ENCODE measurements at regions not wholly inside any gene's neighbourhood (a gene's known extent, or its start where the extent isn't known, plus 50 kb on each side); places are given as distances from the start of the nearest gene placed in this dataset.

DNA sequence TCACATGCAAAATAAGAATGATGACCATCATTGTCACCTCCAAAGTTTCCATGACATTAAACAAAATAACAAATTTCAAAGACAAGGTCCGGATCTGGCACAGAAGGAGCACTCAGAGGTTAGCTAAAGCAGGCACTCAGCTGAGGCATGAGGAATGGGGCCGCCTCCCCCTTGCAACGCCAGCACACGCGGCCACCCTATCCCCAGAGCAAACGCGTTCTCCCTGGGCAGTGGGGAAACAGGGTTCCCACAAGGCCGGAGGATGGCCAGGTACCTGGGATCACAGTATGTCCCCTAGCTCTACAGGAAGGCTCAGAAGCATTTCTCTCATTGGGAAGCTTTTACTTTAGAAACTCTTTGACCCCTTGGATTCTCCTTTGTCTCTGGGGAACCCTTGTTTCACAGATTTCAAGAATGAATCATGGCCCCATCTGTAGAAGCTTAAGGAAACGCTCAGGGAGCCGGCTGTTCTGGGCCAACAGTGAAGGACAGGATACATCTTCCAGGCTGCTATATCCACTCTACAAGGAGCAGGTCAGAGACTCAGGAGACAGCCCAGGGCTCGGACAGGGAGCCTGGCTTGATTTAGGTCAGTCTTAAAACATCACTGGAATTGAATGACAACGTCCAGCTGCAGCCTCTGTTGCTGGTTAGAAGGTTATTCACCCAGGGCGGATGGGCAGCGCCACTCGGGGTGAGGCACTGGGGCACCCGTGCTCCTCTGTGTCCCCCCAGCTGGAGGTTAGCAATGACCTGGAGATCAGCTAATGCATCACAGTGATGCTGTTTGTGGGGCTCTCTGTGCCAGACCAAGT lies 496.4 kb downstream of the NPHP4 start:
- ChIA-PET CTCF (interaction anchor here (0.6 kb wide), 2 partner anchors 38 to 707 kb away, joined by 3 read pairs; no protein-coding TSS in a partner anchor), POLR2A (interaction anchor here in 1 of 2 donors (0.6 kb wide), 1 partner anchor 72 kb away, joined by 3 read pairs; no protein-coding TSS in a partner anchor)
- H3K9me3 ChIP-seq, result no peaks in the 10 kb centered on the region
- no peaks in the 10 kb centered on the region for H3K4me1 Mint-ChIP-seq
- H3K27ac ChIP-seq (ENCODE audit: low read length), result no peak overlapping the region
- DNase-seq (no peak), ATAC-seq (replicated peaks in 1 of 4) (no peak)
- no peak overlapping the region for H3K4me3 Mint-ChIP-seq
- H3K27me3 ChIP-seq (replicated peaks in 1 of 2; ENCODE audit: control insufficient read depth in 2 of 2, extremely low read depth in 1 of 2, insufficient read depth in 2 of 2, low read length in 1 of 2), result peaks cover 0 to 45% of the 10 kb centered on the region in 2 experiments
- no peaks in the 10 kb centered on the region for H3K36me3 ChIP-seq (ENCODE audit: control insufficient read depth in 2 of 2, extremely low read depth in 1 of 2, insufficient read depth in 1 of 2, low read length in 1 of 2)
- no peaks in the 10 kb centered on the region for H3K36me3 Mint-ChIP-seq
- peaks cover 0 to 2% (median 0%) of the 10 kb centered on the region in 3 donors for H3K9me3 Mint-ChIP-seq
- H3K27ac Mint-ChIP-seq, result no peak overlapping the region
- H3K4me1 ChIP-seq (ENCODE audit: control insufficient read depth in 1 of 2, extremely low read depth in 1 of 2, insufficient read depth in 2 of 2, low read length in 2 of 2), result no peaks in the 10 kb centered on the region
- WGBS (ENCODE audit: insufficient coverage), result 73% methylated on average over 16 of the region's 16 CpGs
- H3K27me3 Mint-ChIP-seq, result peaks cover 12 to 17% of the 10 kb centered on the region in 2 donors
- H3K4me3 ChIP-seq (ENCODE audit: control insufficient read depth in 1 of 2, extremely low read depth in 1 of 2, low read length in 1 of 2), result no peak overlapping the region

DNA sequence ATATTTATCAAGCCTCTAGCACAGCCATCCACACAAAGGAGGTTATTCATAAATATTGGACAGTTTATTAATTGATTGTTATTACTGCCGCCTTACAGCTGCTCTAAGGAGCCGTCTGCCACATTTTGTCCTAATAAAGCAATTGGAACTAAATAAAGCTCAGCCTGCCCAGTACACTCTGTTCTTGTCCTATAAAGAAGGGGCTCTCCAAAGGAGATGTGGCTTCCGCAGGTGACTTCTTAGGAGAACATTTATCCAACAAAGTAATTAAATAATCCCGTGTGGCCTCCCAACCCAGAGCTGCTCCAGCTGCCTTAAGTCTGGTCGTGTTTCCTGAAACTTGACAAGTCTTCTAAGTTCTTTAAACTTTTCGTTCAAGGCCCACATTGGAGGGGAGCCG lies 497.7 kb downstream of the NPHP4 start:
- no peak overlapping the region for H3K4me3 ChIP-seq (ENCODE audit: control insufficient read depth in 1 of 2, extremely low read depth in 1 of 2, low read length in 1 of 2)
- H3K9me3 Mint-ChIP-seq, result peaks cover 0 to 2% (median 0%) of the 10 kb centered on the region in 3 donors
- no peak overlapping the region for H3K27ac Mint-ChIP-seq
- POLR2A ChIA-PET, result no interaction called here
- no peaks in the 10 kb centered on the region for H3K36me3 ChIP-seq (ENCODE audit: control insufficient read depth in 2 of 2, extremely low read depth in 1 of 2, insufficient read depth in 1 of 2, low read length in 1 of 2)
- no peak for ATAC-seq (replicated peaks in 1 of 4)
- no peak for DNase-seq
- no peaks in the 10 kb centered on the region for H3K9me3 ChIP-seq
- H3K4me1 Mint-ChIP-seq, result no peaks in the 10 kb centered on the region
- CTCF ChIA-PET, result no interaction called here
- H3K4me1 ChIP-seq (ENCODE audit: control insufficient read depth in 1 of 2, extremely low read depth in 1 of 2, insufficient read depth in 2 of 2, low read length in 2 of 2), result no peaks in the 10 kb centered on the region
- no peaks in the 10 kb centered on the region for H3K36me3 Mint-ChIP-seq
- no CpG with 5 or more reads among the region's 7 CpGs for WGBS (ENCODE audit: insufficient coverage)
- peaks cover 0 to 43% of the 10 kb centered on the region in 2 experiments for H3K27me3 ChIP-seq (replicated peaks in 1 of 2; ENCODE audit: control insufficient read depth in 2 of 2, extremely low read depth in 1 of 2, insufficient read depth in 2 of 2, low read length in 1 of 2)
- H3K27me3 Mint-ChIP-seq, result peaks cover 12 to 17% of the 10 kb centered on the region in 2 donors
- H3K4me3 Mint-ChIP-seq, result no peak overlapping the region
- no peak overlapping the region for H3K27ac ChIP-seq (ENCODE audit: low read length)

DNA sequence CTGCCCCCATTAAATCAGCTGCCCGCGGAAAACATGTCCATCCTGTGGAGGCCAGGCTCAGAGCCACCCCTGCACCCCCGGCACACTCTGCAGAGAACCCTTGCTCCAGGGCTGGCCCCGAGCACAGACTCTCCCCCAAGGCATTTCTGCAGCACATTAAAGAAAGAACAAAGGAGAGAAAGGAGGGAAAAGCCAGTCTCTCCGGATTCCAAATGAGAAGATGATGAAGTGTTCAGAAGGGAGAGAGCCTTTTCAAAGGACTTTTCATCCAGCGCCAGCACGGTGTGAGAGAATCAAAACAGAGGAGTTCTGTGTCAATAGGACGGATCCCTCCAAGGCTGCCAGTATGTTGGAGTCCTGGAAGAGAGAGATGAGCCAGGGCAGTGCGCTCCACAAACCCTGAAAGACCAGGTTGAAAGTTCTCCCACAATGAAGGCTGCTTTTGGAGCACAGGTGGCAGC lies 498.3 kb downstream of the NPHP4 start:
- WGBS (ENCODE audit: insufficient coverage), result 64% methylated on average over 5 of the region's 9 CpGs
- no peak for ATAC-seq (replicated peaks in 1 of 4)
- Mint-ChIP-seq H3K27me3 (peaks cover 12 to 17% of the 10 kb centered on the region in 2 donors), H3K4me3 (no peak overlapping the region), H3K27ac (no peak overlapping the region), H3K36me3 (no peaks in the 10 kb centered on the region), H3K4me1 (no peaks in the 10 kb centered on the region), H3K9me3 (peaks cover 0 to 2% (median 0%) of the 10 kb centered on the region in 3 donors)
- ChIA-PET POLR2A (no interaction called here), CTCF (no interaction called here)
- DNase-seq, result no peak
- Histone ChIP-seq H3K4me3 (ENCODE audit: control insufficient read depth in 1 of 2, extremely low read depth in 1 of 2, low read length in 1 of 2) (no peak overlapping the region), H3K36me3 (ENCODE audit: control insufficient read depth in 2 of 2, extremely low read depth in 1 of 2, insufficient read depth in 1 of 2, low read length in 1 of 2) (no peaks in the 10 kb centered on the region), H3K27me3 (replicated peaks in 1 of 2; ENCODE audit: control insufficient read depth in 2 of 2, extremely low read depth in 1 of 2, insufficient read depth in 2 of 2, low read length in 1 of 2) (peaks cover 0 to 42% of the 10 kb centered on the region in 2 experiments), H3K4me1 (ENCODE audit: control insufficient read depth in 1 of 2, extremely low read depth in 1 of 2, insufficient read depth in 2 of 2, low read length in 2 of 2) (no peaks in the 10 kb centered on the region), H3K27ac (ENCODE audit: low read length) (no peak overlapping the region), H3K9me3 (no peaks in the 10 kb centered on the region)

DNA sequence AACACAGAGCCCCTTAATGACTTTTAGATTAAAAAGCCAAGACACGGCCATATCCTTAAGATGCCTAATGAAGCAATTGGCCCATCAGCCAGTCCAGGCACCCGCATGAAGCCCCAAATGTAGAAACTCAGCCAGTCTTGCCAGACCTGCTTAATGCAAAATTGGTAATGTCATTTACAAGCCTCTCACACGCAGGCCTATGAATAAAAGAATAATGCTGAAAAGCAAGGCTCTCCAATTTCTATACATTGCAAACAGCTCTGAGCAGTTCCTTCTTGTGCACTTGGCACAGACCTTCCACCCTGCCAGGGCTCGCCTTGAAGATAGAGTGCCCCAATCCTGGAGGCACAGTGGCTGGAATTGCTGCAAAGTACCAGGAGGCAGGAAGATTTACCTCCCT lies 498.9 kb downstream of the NPHP4 start:
- H3K9me3 ChIP-seq, result no peaks in the 10 kb centered on the region
- H3K27ac ChIP-seq (ENCODE audit: low read length), result no peak overlapping the region
- no peaks in the 10 kb centered on the region for H3K4me1 ChIP-seq (ENCODE audit: control insufficient read depth in 1 of 2, extremely low read depth in 1 of 2, insufficient read depth in 2 of 2, low read length in 2 of 2)
- no peak overlapping the region for H3K4me3 ChIP-seq (ENCODE audit: control insufficient read depth in 1 of 2, extremely low read depth in 1 of 2, low read length in 1 of 2)
- H3K27me3 ChIP-seq (replicated peaks in 1 of 2; ENCODE audit: control insufficient read depth in 2 of 2, extremely low read depth in 1 of 2, insufficient read depth in 2 of 2, low read length in 1 of 2), result peaks cover 0 to 36% of the 10 kb centered on the region in 2 experiments
- Mint-ChIP-seq H3K27me3 (peaks cover 12 to 17% of the 10 kb centered on the region in 2 donors), H3K36me3 (no peaks in the 10 kb centered on the region), H3K4me3 (no peak overlapping the region), H3K27ac (no peak overlapping the region), H3K4me1 (no peaks in the 10 kb centered on the region), H3K9me3 (peaks cover 0 to 2% (median 0%) of the 10 kb centered on the region in 3 donors)
- WGBS (ENCODE audit: insufficient coverage), result 87% methylated on average over 3 of the region's 4 CpGs
- ChIA-PET POLR2A (no interaction called here), CTCF (no interaction called here)
- no peak for DNase-seq
- ATAC-seq (replicated peaks in 1 of 4), result no peak
- no peaks in the 10 kb centered on the region for H3K36me3 ChIP-seq (ENCODE audit: control insufficient read depth in 2 of 2, extremely low read depth in 1 of 2, insufficient read depth in 1 of 2, low read length in 1 of 2)

DNA sequence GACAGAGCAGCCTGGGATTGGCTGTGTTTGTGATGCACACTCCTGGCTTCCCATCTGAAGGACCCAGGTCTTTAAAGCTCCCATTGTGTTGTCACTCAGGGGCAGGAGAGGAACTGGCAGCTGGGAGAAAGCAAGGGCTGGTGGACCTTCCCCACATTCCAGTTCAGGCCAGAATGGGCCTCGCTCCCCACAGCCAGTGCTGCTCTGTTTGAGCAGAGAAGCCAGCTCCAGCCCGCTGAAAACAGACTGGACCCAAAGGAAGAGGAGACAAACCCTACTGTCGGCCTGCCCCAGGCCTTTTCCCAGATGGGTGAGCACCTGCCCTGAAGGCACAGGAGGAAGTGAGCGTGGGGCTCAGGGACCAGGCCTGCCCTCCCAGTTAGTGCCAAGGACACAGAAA lies 499.4 kb downstream of the NPHP4 start:
- Mint-ChIP-seq H3K4me1 (no peaks in the 10 kb centered on the region), H3K27ac (no peak overlapping the region), H3K36me3 (no peaks in the 10 kb centered on the region), H3K9me3 (peaks cover 0 to 2% (median 0%) of the 10 kb centered on the region in 3 donors), H3K27me3 (peaks cover 12 to 17% of the 10 kb centered on the region in 2 donors), H3K4me3 (no peak overlapping the region)
- ChIA-PET POLR2A (no interaction called here), CTCF (no interaction called here)
- 73% methylated on average over 3 of the region's 4 CpGs for WGBS (ENCODE audit: insufficient coverage)
- Histone ChIP-seq H3K27ac (ENCODE audit: low read length) (no peak overlapping the region), H3K4me3 (ENCODE audit: control insufficient read depth in 1 of 2, extremely low read depth in 1 of 2, low read length in 1 of 2) (no peak overlapping the region), H3K4me1 (ENCODE audit: control insufficient read depth in 1 of 2, extremely low read depth in 1 of 2, insufficient read depth in 2 of 2, low read length in 2 of 2) (no peaks in the 10 kb centered on the region), H3K27me3 (replicated peaks in 1 of 2; ENCODE audit: control insufficient read depth in 2 of 2, extremely low read depth in 1 of 2, insufficient read depth in 2 of 2, low read length in 1 of 2) (peaks cover 0 to 33% of the 10 kb centered on the region in 2 experiments), H3K36me3 (ENCODE audit: control insufficient read depth in 2 of 2, extremely low read depth in 1 of 2, insufficient read depth in 1 of 2, low read length in 1 of 2) (no peaks in the 10 kb centered on the region), H3K9me3 (no peaks in the 10 kb centered on the region)
- no peak for ATAC-seq (replicated peaks in 1 of 4)
- no peak for DNase-seq

DNA sequence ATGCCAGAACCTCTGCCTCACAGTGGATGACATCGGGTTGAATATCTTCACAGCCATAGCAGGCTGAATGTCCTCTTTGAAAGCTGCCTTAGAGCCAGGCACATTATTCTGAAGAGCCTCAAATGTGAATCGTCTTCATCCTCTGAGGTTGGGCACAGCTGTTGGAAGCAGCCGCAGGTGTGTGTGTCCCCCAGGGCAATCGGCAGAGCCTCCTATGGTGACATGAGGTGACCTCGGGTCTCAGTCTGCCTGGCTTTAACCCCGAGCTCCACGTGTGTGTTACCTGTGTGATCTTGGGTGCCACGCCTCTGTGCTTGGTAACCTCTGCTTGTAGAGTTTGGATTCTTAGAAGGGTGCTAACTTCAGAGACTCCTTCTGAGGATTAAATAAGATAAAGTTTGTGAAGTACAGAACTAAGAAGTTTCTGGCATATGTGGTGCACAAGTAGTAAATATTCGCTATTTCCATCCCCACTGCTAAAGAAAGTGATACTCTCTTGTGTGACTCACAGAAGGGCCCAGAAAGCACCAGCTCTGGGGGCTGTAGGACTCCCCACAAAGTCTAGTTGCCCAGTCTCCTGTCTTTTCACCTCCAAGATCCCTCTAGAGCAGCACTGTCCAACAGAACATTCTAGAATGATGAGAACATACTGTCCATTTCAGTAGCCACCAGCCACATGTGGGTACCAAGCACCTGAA lies 500.9 kb downstream of the NPHP4 start:
- no peak for ATAC-seq (replicated peaks in 1 of 4)
- no peak for DNase-seq
- Mint-ChIP-seq H3K4me3 (no peak overlapping the region), H3K9me3 (no peaks in the 10 kb centered on the region), H3K36me3 (no peaks in the 10 kb centered on the region), H3K27ac (no peak overlapping the region), H3K4me1 (no peaks in the 10 kb centered on the region), H3K27me3 (peaks cover 10 to 11% of the 10 kb centered on the region in 2 donors)
- no peaks in the 10 kb centered on the region for H3K36me3 ChIP-seq (ENCODE audit: control insufficient read depth in 2 of 2, extremely low read depth in 1 of 2, insufficient read depth in 1 of 2, low read length in 1 of 2)
- 73% methylated on average over 7 of the region's 9 CpGs for WGBS (ENCODE audit: insufficient coverage)
- H3K4me3 ChIP-seq (ENCODE audit: control insufficient read depth in 1 of 2, extremely low read depth in 1 of 2, low read length in 1 of 2), result no peak overlapping the region
- POLR2A ChIA-PET, result no interaction called here
- CTCF ChIA-PET, result no interaction called here
- H3K27me3 ChIP-seq (replicated peaks in 1 of 2; ENCODE audit: control insufficient read depth in 2 of 2, extremely low read depth in 1 of 2, insufficient read depth in 2 of 2, low read length in 1 of 2), result peaks cover 0 to 28% of the 10 kb centered on the region in 2 experiments
- no peaks in the 10 kb centered on the region for H3K9me3 ChIP-seq
- H3K4me1 ChIP-seq (ENCODE audit: control insufficient read depth in 1 of 2, extremely low read depth in 1 of 2, insufficient read depth in 2 of 2, low read length in 2 of 2), result no peaks in the 10 kb centered on the region
- H3K27ac ChIP-seq (ENCODE audit: low read length), result no peak overlapping the region
